Astrocyte of the spinal cord (primary cell): ENCODE measurements at regions not wholly inside any gene's neighbourhood (a gene's known extent, or its start where the extent isn't known, plus 50 kb on each side); places are given as distances from the start of the nearest gene placed in this dataset.

ENCODE experiments used
- DNase-seq: peaks from one replicate; pipeline ENCODE4 v3.0.0; 2011; ENCODE audit warnings: low read depth, low spot score
- H3K4me3 ChIP-seq: 2 replicates; pipeline ENCODE4 v1.5.1; 2011; ENCODE audit warnings: low read depth, mild to moderate bottlenecking, low read length, moderate library complexity
- CTCF ChIP-seq: IDR thresholded peaks from 2 replicates; pipeline ENCODE4 v1.5.1; 2012; ENCODE audit warnings: low read depth, mild to moderate bottlenecking, low read length, inconsistent platforms
- in situ Hi-C: cut with HindIII; loops from 2 replicates; pipeline ENCODE4 v1.10.0; 2017; ENCODE audit warnings: low sequenced_read_pairs

- TF ChIP-seq CTCF = no peak
- H3K4me3 ChIP-seq = no peak overlapping the region
- no peak for DNase-seq
- in situ Hi-C loops = no loop called here
These were observed 232.5 kb upstream of the NDST3 start for GRCh38 chr4:117801756-117802155.

GRCh38 chr4:117811731-117812130 is 222.6 kb upstream of the NDST3 start:
- no peak for TF ChIP-seq CTCF
- H3K4me3 ChIP-seq = no peak overlapping the region
- DNase-seq = no peak
- in situ Hi-C loops = no loop called here

- in situ Hi-C loops = no loop called here
- no peak for TF ChIP-seq CTCF
- DNase-seq = no peak
- H3K4me3 ChIP-seq = no peak overlapping the region
These were observed 219.7 kb upstream of the NDST3 start for GRCh38 chr4:117814277-117815246.

- peak; percentile 22 for DNase-seq
- TF ChIP-seq CTCF = no peak
- no peak overlapping the region for H3K4me3 ChIP-seq
- in situ Hi-C loops = no loop called here
These were observed 217.0 kb upstream of the NDST3 start for GRCh38 chr4:117817301-117817700.

- in situ Hi-C loops = no loop called here
- no peak overlapping the region for H3K4me3 ChIP-seq
- no peak for TF ChIP-seq CTCF
- no peak for DNase-seq
These were observed 212.5 kb upstream of the NDST3 start for GRCh38 chr4:117821834-117822233.

- DNase-seq = no peak
- TF ChIP-seq CTCF = no peak
- in situ Hi-C loops = no loop called here
- no peak overlapping the region for H3K4me3 ChIP-seq
These were observed 210.9 kb upstream of the NDST3 start for GRCh38 chr4:117823388-117823787.
